ENCODE measurements at regions not wholly inside any gene's neighbourhood (a gene's known extent, or its start where the extent isn't known, plus 50 kb on each side); places are given as distances from the start of the nearest gene placed in this dataset.

GRCh38 chr12:86681060-86681459, 424.9 kb upstream of the MGAT4C start:
- Histone ChIP-seq H3K36me3 (ENCODE audit: control insufficient read depth, low read length) (no peaks in the 10 kb centered on the region), H3K4me1 (ENCODE audit: control insufficient read depth, low read length) (no peaks in the 10 kb centered on the region), H3K79me2 (ENCODE audit: control insufficient read depth, low read length) (no peaks in the 10 kb centered on the region), H3K9me2 (replicated peaks; ENCODE audit: control insufficient read depth, low read length) (no peaks in the 10 kb centered on the region), H3K27me3 (ENCODE audit: control insufficient read depth, low read length) (no peaks in the 10 kb centered on the region), H4K20me1 (ENCODE audit: control insufficient read depth, insufficient read depth, low read depth, low read length) (no peaks in the 10 kb centered on the region), H3F3A (ENCODE audit: control insufficient read depth, insufficient read depth) (no peaks in the 10 kb centered on the region), H3K4me2 (ENCODE audit: low read length) (no peak overlapping the region), H3K27ac (ENCODE audit: low read depth, low read length) (no peak overlapping the region), H3K9me3 (ENCODE audit: control insufficient read depth, insufficient read depth, low read length) (no peaks in the 10 kb centered on the region), H3K4me3 (ENCODE audit: low read length) (no peak overlapping the region)
- TF ChIP-seq EZH2phosphoT487 (IDR thresholded peaks at IDR 0.05; ENCODE audit: borderline replicate concordance, low read length) (no peak), CTCF (IDR thresholded peaks at IDR 0.05; ENCODE audit: low read depth, low read length, poor library complexity, severe bottlenecking) (no peak)

GRCh38 chr12:86675197-86675596, 419.0 kb upstream of the MGAT4C start:
- Histone ChIP-seq H3K27ac (ENCODE audit: low read depth, low read length) (no peak overlapping the region), H3K4me2 (ENCODE audit: low read length) (no peak overlapping the region), H4K20me1 (ENCODE audit: control insufficient read depth, insufficient read depth, low read depth, low read length) (no peaks in the 10 kb centered on the region), H3K27me3 (ENCODE audit: control insufficient read depth, low read length) (no peaks in the 10 kb centered on the region), H3K4me1 (ENCODE audit: control insufficient read depth, low read length) (no peaks in the 10 kb centered on the region), H3K9me2 (replicated peaks; ENCODE audit: control insufficient read depth, low read length) (no peaks in the 10 kb centered on the region), H3K4me3 (ENCODE audit: low read length) (no peak overlapping the region), H3K36me3 (ENCODE audit: control insufficient read depth, low read length) (no peaks in the 10 kb centered on the region), H3F3A (ENCODE audit: control insufficient read depth, insufficient read depth) (no peaks in the 10 kb centered on the region), H3K79me2 (ENCODE audit: control insufficient read depth, low read length) (no peaks in the 10 kb centered on the region), H3K9me3 (ENCODE audit: control insufficient read depth, insufficient read depth, low read length) (no peaks in the 10 kb centered on the region)
- TF ChIP-seq EZH2phosphoT487 (IDR thresholded peaks at IDR 0.05; ENCODE audit: borderline replicate concordance, low read length) (no peak), CTCF (IDR thresholded peaks at IDR 0.05; ENCODE audit: low read depth, low read length, poor library complexity, severe bottlenecking) (no peak)

- Histone ChIP-seq H3K4me1 (ENCODE audit: control insufficient read depth, low read length) (no peaks in the 10 kb centered on the region), H3K4me2 (ENCODE audit: low read length) (no peak overlapping the region), H3K4me3 (ENCODE audit: low read length) (no peak overlapping the region), H3K27ac (ENCODE audit: low read depth, low read length) (no peak overlapping the region), H3K36me3 (ENCODE audit: control insufficient read depth, low read length) (no peaks in the 10 kb centered on the region), H3K79me2 (ENCODE audit: control insufficient read depth, low read length) (no peaks in the 10 kb centered on the region), H3K9me2 (replicated peaks; ENCODE audit: control insufficient read depth, low read length) (no peaks in the 10 kb centered on the region), H3F3A (ENCODE audit: control insufficient read depth, insufficient read depth) (no peaks in the 10 kb centered on the region), H4K20me1 (ENCODE audit: control insufficient read depth, insufficient read depth, low read depth, low read length) (no peaks in the 10 kb centered on the region), H3K9me3 (ENCODE audit: control insufficient read depth, insufficient read depth, low read length) (peaks cover 3% of the 10 kb centered on the region; the same call in 1 of the 2 replicates), H3K27me3 (ENCODE audit: control insufficient read depth, low read length) (no peaks in the 10 kb centered on the region)
- no peak for TF ChIP-seq EZH2phosphoT487 (IDR thresholded peaks at IDR 0.05; ENCODE audit: borderline replicate concordance, low read length)
- no peak for TF ChIP-seq CTCF (IDR thresholded peaks at IDR 0.05; ENCODE audit: low read depth, low read length, poor library complexity, severe bottlenecking)
Measured at GRCh38 chr12:86670986-86671385, 414.8 kb upstream of the MGAT4C start.

DNA sequence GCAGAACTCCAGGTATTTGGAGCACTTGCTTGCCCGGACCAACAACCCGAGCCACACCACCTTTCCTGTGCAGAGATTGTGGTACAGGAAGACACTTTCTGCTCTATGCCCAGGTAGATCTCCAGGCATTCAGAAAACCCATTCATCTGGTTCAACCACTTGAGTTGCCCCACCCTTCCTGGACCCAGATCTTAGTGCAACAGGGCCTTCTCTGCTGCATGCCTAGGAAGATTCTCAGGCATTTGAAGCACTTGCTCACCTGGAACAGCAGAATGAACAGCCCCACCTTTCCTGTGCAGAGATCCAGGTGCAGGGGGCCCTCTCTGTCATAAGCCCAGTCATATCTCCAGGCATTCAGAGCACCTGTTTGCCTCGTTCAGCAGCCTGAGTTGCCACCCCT, 412.8 kb upstream of the MGAT4C start:
- H3K79me2 ChIP-seq (ENCODE audit: control insufficient read depth, low read length) = no peaks in the 10 kb centered on the region
- no peaks in the 10 kb centered on the region for H3F3A ChIP-seq (ENCODE audit: control insufficient read depth, insufficient read depth)
- no peaks in the 10 kb centered on the region for H3K27me3 ChIP-seq (ENCODE audit: control insufficient read depth, low read length)
- H4K20me1 ChIP-seq (ENCODE audit: control insufficient read depth, insufficient read depth, low read depth, low read length) = no peaks in the 10 kb centered on the region
- H3K4me2 ChIP-seq (ENCODE audit: low read length) = no peak overlapping the region
- no peaks in the 10 kb centered on the region for H3K9me2 ChIP-seq (replicated peaks; ENCODE audit: control insufficient read depth, low read length)
- TF ChIP-seq EZH2phosphoT487 (IDR thresholded peaks at IDR 0.05; ENCODE audit: borderline replicate concordance, low read length) (no peak), CTCF (IDR thresholded peaks at IDR 0.05; ENCODE audit: low read depth, low read length, poor library complexity, severe bottlenecking) (no peak)
- no peaks in the 10 kb centered on the region for H3K4me1 ChIP-seq (ENCODE audit: control insufficient read depth, low read length)
- no peak overlapping the region for H3K27ac ChIP-seq (ENCODE audit: low read depth, low read length)
- H3K4me3 ChIP-seq (ENCODE audit: low read length) = no peak overlapping the region
- H3K9me3 ChIP-seq (ENCODE audit: control insufficient read depth, insufficient read depth, low read length) = peaks cover 3% of the 10 kb centered on the region; the same call in 1 of the 2 replicates
- no peaks in the 10 kb centered on the region for H3K36me3 ChIP-seq (ENCODE audit: control insufficient read depth, low read length)

Data from DOHH2 (cell line).